ENCODE measurements at regions not wholly inside any gene's neighbourhood (a gene's known extent, or its start where the extent isn't known, plus 50 kb on each side); places are given as distances from the start of the nearest gene placed in this dataset.

GRCh38 chr3:87422333-87422732, 145.9 kb upstream of the POU1F1 start:
- intact Hi-C loops (cut with DNase I; ENCODE audit: low total_unique reads): no loop called here
- TF ChIP-seq CTCF (IDR thresholded peaks at IDR 0.05) (no peak), POLR2A (IDR thresholded peaks at IDR 0.05) (no peak)
- no peak for DNase-seq (ENCODE audit: low spot score in 2 of 2)
- no peak overlapping the region for H3K4me3 ChIP-seq (ENCODE audit: low read depth, poor library complexity, severe bottlenecking)

GRCh38 chr3:87420171-87420570, 143.8 kb upstream of the POU1F1 start:
- intact Hi-C loops (cut with DNase I; ENCODE audit: low total_unique reads): no loop called here

GRCh38 chr3:87414271-87414670, 137.9 kb upstream of the POU1F1 start:
- TF ChIP-seq CTCF (IDR thresholded peaks at IDR 0.05) (no peak), POLR2A (IDR thresholded peaks at IDR 0.05) (no peak)
- 41 to 63% methylated on average over 1 of the region's 1 CpG for WGBS, 2 donors
- no peak for DNase-seq (ENCODE audit: low spot score in 2 of 2)
- intact Hi-C loops (cut with DNase I; ENCODE audit: low total_unique reads): no loop called here
- H3K4me3 ChIP-seq (ENCODE audit: low read depth, poor library complexity, severe bottlenecking): no peak overlapping the region

More at GRCh38 chr3:87420171-87420570, 143.8 kb upstream of the POU1F1 start:
- H3K4me3 ChIP-seq (ENCODE audit: low read depth, poor library complexity, severe bottlenecking): no peak overlapping the region
- no peak for DNase-seq (ENCODE audit: low spot score in 2 of 2)
- TF ChIP-seq CTCF (IDR thresholded peaks at IDR 0.05): no peak
- no peak for TF ChIP-seq POLR2A (IDR thresholded peaks at IDR 0.05)

- 46 to 49% methylated on average over 3 of the region's 3 CpGs for WGBS, 2 donors
- intact Hi-C loops (cut with DNase I; ENCODE audit: low total_unique reads): no loop called here
- TF ChIP-seq POLR2A (IDR thresholded peaks at IDR 0.05) (no peak), CTCF (IDR thresholded peaks at IDR 0.05) (no peak)
- H3K4me3 ChIP-seq (ENCODE audit: low read depth, poor library complexity, severe bottlenecking): no peak overlapping the region
- DNase-seq (ENCODE audit: low spot score in 2 of 2): no peak
These were observed 137.4 kb upstream of the POU1F1 start for GRCh38 chr3:87413814-87414213.

GRCh38 chr3:87410110-87410509, 133.7 kb upstream of the POU1F1 start:
- DNase-seq (ENCODE audit: low spot score in 2 of 2): no peak
- intact Hi-C loops (cut with DNase I; ENCODE audit: low total_unique reads): no loop called here
- no peak overlapping the region for H3K4me3 ChIP-seq (ENCODE audit: low read depth, poor library complexity, severe bottlenecking)
- TF ChIP-seq CTCF (IDR thresholded peaks at IDR 0.05) (no peak), POLR2A (IDR thresholded peaks at IDR 0.05) (no peak)

GRCh38 chr3:87398168-87398801, 121.9 kb upstream of the POU1F1 start:
- no peak for DNase-seq (ENCODE audit: low spot score in 2 of 2)
- intact Hi-C loops (cut with DNase I; ENCODE audit: low total_unique reads): no loop called here
- TF ChIP-seq CTCF (IDR thresholded peaks at IDR 0.05) (no peak), POLR2A (IDR thresholded peaks at IDR 0.05) (no peak)
- 38 to 52% methylated on average over 4 of the region's 4 CpGs for WGBS, 2 donors
- H3K4me3 ChIP-seq (ENCODE audit: low read depth, poor library complexity, severe bottlenecking): no peak overlapping the region

Data from lower leg skin (tissue), 4 donors.